NCI-H774 (cell line): ENCODE measurements at regions not wholly inside any gene's neighbourhood (a gene's known extent, or its start where the extent isn't known, plus 50 kb on each side); places are given as distances from the start of the nearest gene placed in this dataset.
A peak's percentile ranks its signal among the peaks of the same experiment; 100 is the strongest.
"Not testable (repeated sequence)": the region's sequence is repeated elsewhere in the genome, so short reads cannot be mapped to it uniquely, and the experiment has no call there.

Experiments used
- DNase-seq: peaks from one replicate; lab custom pipeline; 2025; lab: John Stamatoyannopoulos, UW

GRCh38 chr16:51542981-51543815, 392.1 kb upstream of the SALL1 start:
- peak; percentile 71 for DNase-seq

- DNase-seq: no peak
Measured at GRCh38 chr16:51540259-51540658, 389.2 kb upstream of the SALL1 start.

- DNase-seq: peak; percentile 54
Measured at GRCh38 chr16:51538707-51539498, 387.8 kb upstream of the SALL1 start.

- DNase-seq: no peak
Measured at GRCh38 chr16:51535591-51535990, 384.5 kb upstream of the SALL1 start.

GRCh38 chr16:51532551-51532950, 381.5 kb upstream of the SALL1 start:
- no peak for DNase-seq

GRCh38 chr16:51531271-51531670, 380.2 kb upstream of the SALL1 start:
- DNase-seq: no peak

- DNase-seq: no peak
Measured at GRCh38 chr16:51527349-51527748, 376.3 kb upstream of the SALL1 start.

- DNase-seq: no peak
Measured at GRCh38 chr16:51526621-51527020, 375.6 kb upstream of the SALL1 start.

- peak; percentile 27 for DNase-seq
Measured at GRCh38 chr16:51524555-51525373, 373.7 kb upstream of the SALL1 start.

GRCh38 chr16:51524070-51524469, 373.0 kb upstream of the SALL1 start:
- DNase-seq: no peak

- peak; percentile 77 for DNase-seq
Measured at GRCh38 chr16:51523400-51523799, 372.3 kb upstream of the SALL1 start.

- peak; percentile 67 for DNase-seq
Measured at GRCh38 chr16:51522902-51523301, 371.8 kb upstream of the SALL1 start.

- DNase-seq: not testable (repeated sequence)
Measured at GRCh38 chr16:51516960-51517359, 365.9 kb upstream of the SALL1 start.

- DNase-seq: no peak
Measured at GRCh38 chr16:51510416-51510815, 359.3 kb upstream of the SALL1 start.

GRCh38 chr16:51509336-51509735, 358.3 kb upstream of the SALL1 start:
- no peak for DNase-seq

- DNase-seq: no peak
Measured at GRCh38 chr16:51508490-51509212, 357.6 kb upstream of the SALL1 start.

- no peak for DNase-seq
Measured at GRCh38 chr16:51507286-51507685, 356.2 kb upstream of the SALL1 start.

GRCh38 chr16:51500306-51500705, 349.2 kb upstream of the SALL1 start:
- no peak for DNase-seq

GRCh38 chr16:51497541-51498211, 346.6 kb upstream of the SALL1 start:
- DNase-seq: no peak

GRCh38 chr16:51490866-51491265, 339.8 kb upstream of the SALL1 start:
- DNase-seq: no peak

- DNase-seq: no peak
Measured at GRCh38 chr16:51487880-51488279, 336.8 kb upstream of the SALL1 start.
